ENCODE measurements at regions not wholly inside any gene's neighbourhood (a gene's known extent, or its start where the extent isn't known, plus 50 kb on each side); places are given as distances from the start of the nearest gene placed in this dataset.

GRCh38 chr13:105721016-105721415 lies 814.4 kb downstream of the EFNB2 start:
- H4K20me1 ChIP-seq (ENCODE audit: low read length) = no peaks in the 10 kb centered on the region
- no peak overlapping the region for H3K4me3 ChIP-seq (ENCODE audit: low read length)
- H2AFZ ChIP-seq (ENCODE audit: low read length) = no peak overlapping the region
- ChIA-PET CTCF (no interaction called here), POLR2A (ENCODE audit: unreplicated experiment) (no interaction called here)
- intact Hi-C loops (cut with micrococcal nuclease) = no loop called here
- no peaks in the 10 kb centered on the region for H3K4me1 ChIP-seq (ENCODE audit: insufficient read depth, low read length)
- no peak overlapping the region for H3K9ac ChIP-seq (ENCODE audit: low read length)
- H3K36me3 ChIP-seq (ENCODE audit: low read depth, low read length) = no peaks in the 10 kb centered on the region
- ATAC-seq (no peak), DNase-seq (no peak)
- H3F3A ChIP-seq (ENCODE audit: low read length, unreplicated experiment) = no peaks in the 10 kb centered on the region
- no peak overlapping the region for H3K4me2 ChIP-seq (ENCODE audit: low read length)
- no peaks in the 10 kb centered on the region for H3K9me3 ChIP-seq (ENCODE audit: low read length)
- TF ChIP-seq EZH2 (IDR thresholded peaks at IDR 0.05; ENCODE audit: low read length, unreplicated experiment) (no peak), CTCF (conservative IDR thresholded peaks at IDR 0.05; ENCODE audit: low read depth, low read length) (no peak), EZH2phosphoT487 (IDR thresholded peaks at IDR 0.05; ENCODE audit: borderline replicate concordance, low read length) (no peak)
- H3K79me2 ChIP-seq (ENCODE audit: low read length) = no peaks in the 10 kb centered on the region
- H3K27me3 ChIP-seq (ENCODE audit: low read length) = no peaks in the 10 kb centered on the region
- no peaks in the 10 kb centered on the region for H3K9me2 ChIP-seq (replicated peaks; ENCODE audit: low read length)
- H3K27ac ChIP-seq (ENCODE audit: low read length) = no peak overlapping the region
- no TSS peak for BruUV-seq (replicated peaks)

DNA sequence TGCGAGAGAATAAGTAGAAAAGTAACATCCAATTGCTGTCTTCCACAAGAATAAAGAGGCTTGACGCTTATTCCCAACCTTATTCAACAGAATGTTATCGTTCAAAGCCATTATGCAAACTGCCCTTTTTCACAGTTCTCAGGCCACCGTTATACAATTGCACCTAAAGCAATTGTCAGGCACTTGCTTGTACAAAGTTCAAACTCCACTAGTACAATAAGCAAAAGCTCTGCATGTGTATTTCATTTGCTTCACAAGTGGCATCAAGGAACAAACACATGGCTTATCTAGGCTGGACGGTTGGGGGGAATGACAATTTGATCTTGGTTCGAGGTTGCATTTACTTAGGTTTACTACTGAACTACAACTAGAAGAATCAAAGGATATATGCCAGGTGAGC lies 815.6 kb downstream of the EFNB2 start:
- no peak overlapping the region for H3K9ac ChIP-seq (ENCODE audit: low read length)
- BruUV-seq (replicated peaks) = no TSS peak
- H4K20me1 ChIP-seq (ENCODE audit: low read length) = no peaks in the 10 kb centered on the region
- no peak overlapping the region for H3K4me2 ChIP-seq (ENCODE audit: low read length)
- DNase-seq = no peak
- no peaks in the 10 kb centered on the region for H3F3A ChIP-seq (ENCODE audit: low read length, unreplicated experiment)
- POLR2A ChIA-PET (ENCODE audit: unreplicated experiment) = no interaction called here
- no peaks in the 10 kb centered on the region for H3K79me2 ChIP-seq (ENCODE audit: low read length)
- CTCF ChIA-PET = no interaction called here
- intact Hi-C loops (cut with micrococcal nuclease) = no loop called here
- H3K27ac ChIP-seq (ENCODE audit: low read length) = no peak overlapping the region
- no peak for ATAC-seq
- H3K4me1 ChIP-seq (ENCODE audit: insufficient read depth, low read length) = no peaks in the 10 kb centered on the region
- no peak overlapping the region for H2AFZ ChIP-seq (ENCODE audit: low read length)
- no peaks in the 10 kb centered on the region for H3K9me3 ChIP-seq (ENCODE audit: low read length)
- no peaks in the 10 kb centered on the region for H3K27me3 ChIP-seq (ENCODE audit: low read length)
- TF ChIP-seq CTCF (conservative IDR thresholded peaks at IDR 0.05; ENCODE audit: low read depth, low read length) (no peak), EZH2 (IDR thresholded peaks at IDR 0.05; ENCODE audit: low read length, unreplicated experiment) (no peak), EZH2phosphoT487 (IDR thresholded peaks at IDR 0.05; ENCODE audit: borderline replicate concordance, low read length) (no peak)
- no peaks in the 10 kb centered on the region for H3K36me3 ChIP-seq (ENCODE audit: low read depth, low read length)
- no peaks in the 10 kb centered on the region for H3K9me2 ChIP-seq (replicated peaks; ENCODE audit: low read length)
- H3K4me3 ChIP-seq (ENCODE audit: low read length) = no peak overlapping the region

DNA sequence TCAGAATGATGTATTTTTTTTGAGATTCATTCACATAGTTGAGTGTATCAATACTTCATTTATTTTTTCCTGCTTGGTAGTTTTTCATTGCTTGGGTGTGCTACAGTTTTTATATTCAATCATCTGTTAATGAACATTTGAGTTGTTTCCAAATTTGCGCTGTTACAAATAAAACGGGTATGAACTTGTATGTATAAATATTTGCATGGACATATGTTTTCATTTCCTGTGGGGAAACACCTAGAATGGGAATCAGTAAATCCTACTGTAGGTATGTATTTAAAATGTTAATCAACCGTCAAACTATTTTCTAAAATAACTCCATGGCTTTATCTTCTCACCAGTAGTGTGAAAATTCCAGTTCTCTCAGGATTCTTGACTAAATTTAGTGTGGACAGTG lies 826.3 kb downstream of the EFNB2 start:
- Histone ChIP-seq H2AFZ (ENCODE audit: low read length) (no peak overlapping the region), H3K4me1 (ENCODE audit: insufficient read depth, low read length) (no peaks in the 10 kb centered on the region), H3K9me3 (ENCODE audit: low read length) (no peaks in the 10 kb centered on the region), H3F3A (ENCODE audit: low read length, unreplicated experiment) (no peaks in the 10 kb centered on the region), H3K9me2 (replicated peaks; ENCODE audit: low read length) (no peaks in the 10 kb centered on the region), H3K27me3 (ENCODE audit: low read length) (no peaks in the 10 kb centered on the region), H3K4me3 (ENCODE audit: low read length) (no peak overlapping the region), H4K20me1 (ENCODE audit: low read length) (no peaks in the 10 kb centered on the region), H3K36me3 (ENCODE audit: low read depth, low read length) (no peaks in the 10 kb centered on the region), H3K79me2 (ENCODE audit: low read length) (no peaks in the 10 kb centered on the region), H3K27ac (ENCODE audit: low read length) (no peak overlapping the region), H3K9ac (ENCODE audit: low read length) (no peak overlapping the region), H3K4me2 (ENCODE audit: low read length) (no peak overlapping the region)
- DNase-seq (no peak), ATAC-seq (no peak)
- POLR2A ChIA-PET (ENCODE audit: unreplicated experiment) = no interaction called here
- CTCF ChIA-PET = no interaction called here
- intact Hi-C loops (cut with micrococcal nuclease) = no loop called here
- BruUV-seq (replicated peaks) = no TSS peak
- no peak for TF ChIP-seq CTCF (conservative IDR thresholded peaks at IDR 0.05; ENCODE audit: low read depth, low read length)
- no peak for TF ChIP-seq EZH2phosphoT487 (IDR thresholded peaks at IDR 0.05; ENCODE audit: borderline replicate concordance, low read length)
- TF ChIP-seq EZH2 (IDR thresholded peaks at IDR 0.05; ENCODE audit: low read length, unreplicated experiment) = no peak
